K562 (cell line): ENCODE measurements at regions not wholly inside any gene's neighbourhood (a gene's known extent, or its start where the extent isn't known, plus 50 kb on each side); places are given as distances from the start of the nearest gene placed in this dataset.

ENCODE experiments used
- CHD1 ChIP-seq: fragments of 200-600 bp; sonication (generic); IDR thresholded peaks from one replicate; pipeline ENCODE4 v1.6.1; 2012; ENCODE audit warnings: mild to moderate bottlenecking, moderate library complexity, low read length, inconsistent platforms
- CREM ChIP-seq: IDR thresholded peaks from 2 replicates; pipeline ENCODE4 v1.6.1; 2014; ENCODE audit warnings: antibody characterized with exemption, low read depth
- ELF4 ChIP-seq: fragments of 450-650 bp; formaldehyde crosslinking; IDR thresholded peaks from 2 replicates; pipeline ENCODE4 v1.4.0; 2022; ENCODE audit warnings: missing genetic modification characterization
- JUN ChIP-seq, 2 experiments: sonication (generic) in 1 of 2; formaldehyde crosslinking in 1 of 2; IDR thresholded peaks; 2 replicates each; pipeline versions ENCODE4 v1.6.1 to v1.8.0; 2012 to 2022; ENCODE audit warnings: borderline replicate concordance in 2 of 2, mild to moderate bottlenecking in 2 of 2, improper control_type of control experiment in 1 of 2, low read depth in 1 of 2, low read length in 1 of 2, missing genetic modification reagents in 1 of 2
- KDM1A ChIP-seq, 2 experiments: fragments of 450-650 bp; IDR thresholded peaks; 2 replicates each; pipeline ENCODE4 v1.6.1; 2016; ENCODE audit warnings: mild to moderate bottlenecking in 2 of 2
- POLR2AphosphoS5 ChIP-seq: IDR thresholded peaks from 2 replicates; pipeline ENCODE4 v1.6.1; 2011; ENCODE audit warnings: mild to moderate bottlenecking, low read depth, low read length, moderate library complexity; ENCODE audit not compliant: control insufficient read depth, insufficient read depth
- RCOR1 ChIP-seq, 2 experiments: IDR thresholded peaks; 2 replicates each; pipeline ENCODE4 v1.6.1; 2012; ENCODE audit warnings: low read depth in 2 of 2, low read length in 2 of 2, borderline replicate concordance in 1 of 2, improper control_type of control experiment in 1 of 2
- XRCC4 ChIP-seq: IDR thresholded peaks from one replicate; pipeline ENCODE4 v1.6.1; 2011; ENCODE audit not compliant: insufficient read depth, insufficient read length; ENCODE audit errors: extremely low read depth
- ZBTB7A ChIP-seq: IDR thresholded peaks from 2 replicates; pipeline ENCODE4 v1.6.1; 2011; ENCODE audit warnings: low read depth, mild to moderate bottlenecking, low read length, moderate library complexity, borderline replicate concordance; ENCODE audit not compliant: control insufficient read depth
- ZNF75A ChIP-seq: fragments of 450-650 bp; formaldehyde crosslinking; IDR thresholded peaks from 2 replicates; pipeline ENCODE4 v1.4.0; 2020; ENCODE audit warnings: mild to moderate bottlenecking
- TF ChIP-seq, protein P1 (sequence below): sonication (generic); formaldehyde crosslinking; IDR thresholded peaks from 2 replicates; pipeline ENCODE4 v1.8.0; 2022; ENCODE audit warnings: mild to moderate bottlenecking, missing genetic modification reagents, borderline replicate concordance
- TF ChIP-seq, protein P2 (sequence below): fragments of 250-450 bp; sonication (Bioruptor Pico); IDR thresholded peaks from 2 replicates; pipeline ENCODE4 v1.5.0; 2022; ENCODE audit warnings: mild to moderate bottlenecking
- TF ChIP-seq, protein P3 (sequence below), 3 experiments: IDR thresholded peaks in 2 of 3; conservative IDR thresholded peaks in 1 of 3; 2 replicates each; pipeline ENCODE4 v1.5.1; 2011 to 2012; ENCODE audit warnings: low read length in 3 of 3, mild to moderate bottlenecking in 3 of 3, control low read depth in 2 of 3, improper control_type of control experiment in 1 of 3, inconsistent platforms in 1 of 3, low read depth in 1 of 3, mixed read lengths in 1 of 3, moderate library complexity in 1 of 3; ENCODE audit not compliant: insufficient read depth in 2 of 3

DNA sequence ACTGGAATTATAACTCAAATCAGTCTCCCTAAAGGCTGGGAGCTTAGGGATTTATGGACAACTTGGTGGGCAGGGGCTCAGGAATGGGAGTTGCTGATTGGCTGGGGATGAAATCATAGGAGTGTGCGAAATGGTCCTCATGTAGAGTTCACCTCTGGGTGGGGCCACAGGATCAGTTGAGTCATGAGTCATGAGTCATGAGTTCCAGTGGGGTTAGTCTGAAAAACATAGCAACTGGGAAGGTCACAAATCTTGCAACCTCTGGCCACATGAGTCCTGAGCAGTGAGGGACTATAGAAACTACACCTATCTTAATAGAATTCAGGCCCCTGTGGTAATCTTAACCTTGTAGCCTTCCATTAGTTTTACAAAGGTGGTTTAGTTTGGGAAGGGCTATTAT lies 383.3 kb downstream of the RBM43 start:
- TF ChIP-seq, protein P1, sequence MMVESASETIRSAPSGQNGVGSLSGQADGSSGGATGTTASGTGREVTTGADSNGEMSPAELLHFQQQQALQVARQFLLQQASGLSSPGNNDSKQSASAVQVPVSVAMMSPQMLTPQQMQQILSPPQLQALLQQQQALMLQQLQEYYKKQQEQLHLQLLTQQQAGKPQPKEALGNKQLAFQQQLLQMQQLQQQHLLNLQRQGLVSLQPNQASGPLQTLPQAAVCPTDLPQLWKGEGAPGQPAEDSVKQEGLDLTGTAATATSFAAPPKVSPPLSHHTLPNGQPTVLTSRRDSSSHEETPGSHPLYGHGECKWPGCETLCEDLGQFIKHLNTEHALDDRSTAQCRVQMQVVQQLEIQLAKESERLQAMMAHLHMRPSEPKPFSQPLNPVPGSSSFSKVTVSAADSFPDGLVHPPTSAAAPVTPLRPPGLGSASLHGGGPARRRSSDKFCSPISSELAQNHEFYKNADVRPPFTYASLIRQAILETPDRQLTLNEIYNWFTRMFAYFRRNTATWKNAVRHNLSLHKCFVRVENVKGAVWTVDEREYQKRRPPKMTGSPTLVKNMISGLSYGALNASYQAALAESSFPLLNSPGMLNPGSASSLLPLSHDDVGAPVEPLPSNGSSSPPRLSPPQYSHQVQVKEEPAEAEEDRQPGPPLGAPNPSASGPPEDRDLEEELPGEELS (CRISPR knock-in tag), result no peak
- TF ChIP-seq RCOR1 (IDR thresholded peaks at IDR 0.05; ENCODE audit: borderline replicate concordance in 1 of 2, low read depth in 2 of 2, low read length in 2 of 2), result no peak
- TF ChIP-seq JUN (IDR thresholded peaks at IDR 0.05; ENCODE audit: borderline replicate concordance, low read depth, low read length), result 0 out of 2 replicates have a peak, but pooled peaks have one; percentile 26
- TF ChIP-seq JUN (CRISPR knock-in tag; IDR thresholded peaks at IDR 0.05; ENCODE audit: borderline replicate concordance), result no peak
- TF ChIP-seq, protein P2, sequence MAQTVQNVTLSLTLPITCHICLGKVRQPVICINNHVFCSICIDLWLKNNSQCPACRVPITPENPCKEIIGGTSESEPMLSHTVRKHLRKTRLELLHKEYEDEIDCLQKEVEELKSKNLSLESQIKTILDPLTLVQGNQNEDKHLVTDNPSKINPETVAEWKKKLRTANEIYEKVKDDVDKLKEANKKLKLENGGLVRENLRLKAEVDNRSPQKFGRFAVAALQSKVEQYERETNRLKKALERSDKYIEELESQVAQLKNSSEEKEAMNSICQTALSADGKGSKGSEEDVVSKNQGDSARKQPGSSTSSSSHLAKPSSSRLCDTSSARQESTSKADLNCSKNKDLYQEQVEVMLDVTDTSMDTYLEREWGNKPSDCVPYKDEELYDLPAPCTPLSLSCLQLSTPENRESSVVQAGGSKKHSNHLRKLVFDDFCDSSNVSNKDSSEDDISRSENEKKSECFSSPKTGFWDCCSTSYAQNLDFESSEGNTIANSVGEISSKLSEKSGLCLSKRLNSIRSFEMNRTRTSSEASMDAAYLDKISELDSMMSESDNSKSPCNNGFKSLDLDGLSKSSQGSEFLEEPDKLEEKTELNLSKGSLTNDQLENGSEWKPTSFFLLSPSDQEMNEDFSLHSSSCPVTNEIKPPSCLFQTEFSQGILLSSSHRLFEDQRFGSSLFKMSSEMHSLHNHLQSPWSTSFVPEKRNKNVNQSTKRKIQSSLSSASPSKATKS (CRISPR knock-in tag), result no peak
- TF ChIP-seq XRCC4, result no peak
- no peak for TF ChIP-seq KDM1A (IDR thresholded peaks at IDR 0.05)
- TF ChIP-seq ZNF75A, result no peak
- TF ChIP-seq, protein P3, sequence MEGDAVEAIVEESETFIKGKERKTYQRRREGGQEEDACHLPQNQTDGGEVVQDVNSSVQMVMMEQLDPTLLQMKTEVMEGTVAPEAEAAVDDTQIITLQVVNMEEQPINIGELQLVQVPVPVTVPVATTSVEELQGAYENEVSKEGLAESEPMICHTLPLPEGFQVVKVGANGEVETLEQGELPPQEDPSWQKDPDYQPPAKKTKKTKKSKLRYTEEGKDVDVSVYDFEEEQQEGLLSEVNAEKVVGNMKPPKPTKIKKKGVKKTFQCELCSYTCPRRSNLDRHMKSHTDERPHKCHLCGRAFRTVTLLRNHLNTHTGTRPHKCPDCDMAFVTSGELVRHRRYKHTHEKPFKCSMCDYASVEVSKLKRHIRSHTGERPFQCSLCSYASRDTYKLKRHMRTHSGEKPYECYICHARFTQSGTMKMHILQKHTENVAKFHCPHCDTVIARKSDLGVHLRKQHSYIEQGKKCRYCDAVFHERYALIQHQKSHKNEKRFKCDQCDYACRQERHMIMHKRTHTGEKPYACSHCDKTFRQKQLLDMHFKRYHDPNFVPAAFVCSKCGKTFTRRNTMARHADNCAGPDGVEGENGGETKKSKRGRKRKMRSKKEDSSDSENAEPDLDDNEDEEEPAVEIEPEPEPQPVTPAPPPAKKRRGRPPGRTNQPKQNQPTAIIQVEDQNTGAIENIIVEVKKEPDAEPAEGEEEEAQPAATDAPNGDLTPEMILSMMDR (IDR thresholded peaks at IDR 0.05 in 2 of 3, conservative IDR thresholded peaks at IDR 0.05 in 1 of 3; ENCODE audit: insufficient read depth in 2 of 3, low read depth in 1 of 3, low read length in 3 of 3), result no peak
- no peak for TF ChIP-seq POLR2AphosphoS5
- no peak for TF ChIP-seq ELF4 (CRISPR knock-in tag)
- no peak for TF ChIP-seq CREM
- no peak for TF ChIP-seq ZBTB7A
- no peak for TF ChIP-seq CHD1
